ENCODE measurements at regions not wholly inside any gene's neighbourhood (a gene's known extent, or its start where the extent isn't known, plus 50 kb on each side); places are given as distances from the start of the nearest gene placed in this dataset.

DNA sequence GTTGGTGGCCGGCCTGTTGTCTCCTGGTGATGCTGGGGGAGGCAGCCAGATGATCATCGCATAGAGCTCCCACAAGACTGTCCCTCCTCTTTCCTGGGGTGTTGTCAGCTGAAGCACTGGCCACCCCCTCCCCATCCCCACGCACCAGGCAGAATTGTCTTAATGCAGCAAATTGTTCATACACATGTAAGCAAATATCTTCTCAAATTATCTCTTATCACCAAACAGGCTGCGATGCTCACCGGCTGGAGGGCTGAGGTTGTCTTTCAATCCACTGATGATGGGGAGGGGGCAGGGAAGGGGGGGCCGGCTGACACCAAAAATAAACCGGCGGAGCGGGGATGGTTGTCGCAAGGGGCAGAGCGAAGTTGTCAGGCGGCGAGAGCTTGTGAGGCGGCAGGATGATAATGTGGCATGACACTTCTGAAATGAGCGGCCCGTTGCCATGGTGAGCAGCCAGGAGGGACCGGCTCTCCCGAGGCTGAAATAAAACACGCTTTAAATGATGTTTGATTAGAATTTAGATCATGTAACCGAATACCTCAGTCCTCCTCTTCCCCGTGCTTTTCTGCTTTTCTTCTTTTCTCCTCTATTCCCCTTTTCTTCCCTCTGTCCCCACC lies 59.8 kb downstream of the MRM1 start:
- DNase-seq (ENCODE audit: low read depth): no peak

- no peak for DNase-seq (ENCODE audit: low read depth)
These were observed 60.3 kb downstream of the MRM1 start for GRCh38 chr17:36661688-36662087.

- DNase-seq (ENCODE audit: low read depth): no peak
These were observed 64.0 kb downstream of the MRM1 start for GRCh38 chr17:36665417-36665816.

GRCh38 chr17:36667922-36668321 lies 66.5 kb downstream of the MRM1 start:
- no peak for DNase-seq (ENCODE audit: low read depth)

- DNase-seq (ENCODE audit: low read depth): no peak
These were observed 67.4 kb downstream of the MRM1 start for GRCh38 chr17:36668824-36669223.

- no peak for DNase-seq (ENCODE audit: low read depth)
These were observed 69.8 kb downstream of the MRM1 start for GRCh38 chr17:36671144-36671543.

GRCh38 chr17:36672403-36672918 lies 71.1 kb downstream of the MRM1 start:
- DNase-seq (ENCODE audit: low read depth): no peak

DNA sequence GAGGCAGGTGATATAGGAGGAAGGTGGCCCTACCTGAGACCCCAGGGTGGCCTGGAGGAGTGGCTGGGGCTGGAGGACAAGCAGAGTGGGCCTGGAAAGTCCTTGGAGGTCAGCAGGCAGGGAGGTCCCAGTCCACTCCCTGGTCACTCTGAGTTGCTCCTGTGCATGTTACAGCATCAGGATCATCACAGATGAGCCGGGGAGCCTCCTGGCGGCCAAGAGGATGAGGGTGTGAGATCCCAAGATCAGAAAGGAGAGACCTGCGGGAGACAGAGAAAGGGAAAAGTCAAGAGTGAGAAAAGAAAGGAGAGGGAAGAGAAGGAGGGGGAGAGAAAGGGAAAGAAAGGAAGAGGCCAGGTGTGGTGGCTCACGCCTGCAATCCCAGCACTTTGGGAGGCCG lies 71.7 kb downstream of the MRM1 start:
- DNase-seq (ENCODE audit: low read depth): no peak

GRCh38 chr17:36673637-36674277 lies 72.4 kb downstream of the MRM1 start:
- no peak for DNase-seq (ENCODE audit: low read depth)

GRCh38 chr17:36674278-36674650 lies 72.9 kb downstream of the MRM1 start:
- DNase-seq (ENCODE audit: low read depth): no peak

- no peak for DNase-seq (ENCODE audit: low read depth)
These were observed 73.9 kb downstream of the MRM1 start for GRCh38 chr17:36675250-36675649.

DNA sequence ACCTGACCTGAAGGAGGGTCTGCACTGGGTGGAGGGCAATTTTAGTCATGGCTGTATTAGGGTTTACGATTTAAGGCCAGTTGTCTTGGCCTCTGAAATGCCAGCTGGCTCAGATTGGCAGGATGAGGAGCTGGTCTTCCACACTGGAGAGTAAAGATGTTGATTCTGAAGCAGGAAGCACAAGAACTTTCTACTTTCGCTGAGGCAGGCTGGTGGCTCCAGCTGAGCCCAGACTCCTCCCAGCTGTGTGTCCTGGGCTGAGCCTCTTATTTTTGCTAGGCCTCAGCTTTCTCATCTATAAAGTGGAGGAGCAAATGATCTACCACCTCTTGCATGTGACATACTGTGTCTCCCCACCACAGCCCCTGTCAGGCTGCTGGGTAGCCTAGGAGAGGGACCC lies 74.4 kb downstream of the MRM1 start:
- DNase-seq (ENCODE audit: low read depth): no peak

DNA sequence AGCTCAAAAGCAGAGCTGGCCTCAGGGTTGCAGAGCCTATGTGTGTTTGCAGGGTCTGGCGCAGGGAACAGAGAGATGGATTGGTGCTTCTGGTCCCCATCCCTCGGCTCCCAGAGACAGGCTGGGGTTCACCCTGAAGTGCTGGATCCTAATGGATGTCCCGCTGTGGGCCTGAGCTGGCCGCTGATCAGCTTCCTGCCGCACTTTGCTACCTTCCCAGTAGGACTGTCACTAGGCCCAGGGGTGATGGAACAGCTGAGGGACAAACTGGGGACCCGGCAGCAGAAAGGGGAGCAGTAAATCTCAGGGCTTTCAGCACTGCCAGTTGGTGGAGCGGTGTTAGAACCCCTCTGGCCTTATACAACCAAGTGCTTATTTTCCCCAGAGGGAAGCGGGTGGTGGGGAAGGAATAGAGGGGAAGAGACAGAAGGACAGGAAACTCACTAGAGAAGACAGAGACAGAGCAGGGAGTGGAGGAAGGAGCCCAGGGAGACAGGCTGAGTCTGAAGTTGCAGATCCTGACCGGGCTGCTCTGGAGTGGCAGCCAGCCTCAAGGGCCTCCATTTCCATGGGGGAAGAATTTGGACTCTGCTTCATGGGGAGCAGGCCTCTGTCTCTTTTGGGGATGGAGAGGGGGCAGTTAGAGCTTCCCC lies 78.6 kb downstream of the MRM1 start:
- DNase-seq (ENCODE audit: low read depth): no peak

DNA sequence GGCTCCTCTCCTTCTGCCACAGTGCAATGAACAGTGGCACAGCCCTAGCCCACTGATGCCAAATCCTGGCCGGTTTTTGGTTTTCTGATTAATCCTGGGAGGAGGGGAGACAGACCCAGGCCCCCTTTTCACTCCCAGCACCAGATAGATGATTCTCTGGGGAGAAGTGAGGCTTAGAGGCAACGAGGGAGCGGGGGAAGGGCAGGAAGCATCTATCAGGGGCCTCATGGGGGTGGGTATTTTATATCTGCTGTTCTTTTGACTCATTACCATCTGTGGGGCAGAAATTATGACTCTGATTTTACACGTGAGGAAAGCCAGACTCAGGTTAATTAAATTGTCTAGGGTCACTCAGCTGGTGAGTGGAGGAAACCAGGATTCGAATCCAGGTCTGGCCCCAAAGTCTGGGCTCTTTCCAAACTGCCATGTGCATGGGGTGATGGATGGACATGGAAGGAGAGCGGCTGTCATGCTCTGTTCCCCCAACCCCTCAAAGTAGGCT lies 79.4 kb downstream of the MRM1 start:
- no peak for DNase-seq (ENCODE audit: low read depth)

- DNase-seq (ENCODE audit: low read depth): no peak
These were observed 81.4 kb downstream of the MRM1 start for GRCh38 chr17:36682773-36683172.

DNA sequence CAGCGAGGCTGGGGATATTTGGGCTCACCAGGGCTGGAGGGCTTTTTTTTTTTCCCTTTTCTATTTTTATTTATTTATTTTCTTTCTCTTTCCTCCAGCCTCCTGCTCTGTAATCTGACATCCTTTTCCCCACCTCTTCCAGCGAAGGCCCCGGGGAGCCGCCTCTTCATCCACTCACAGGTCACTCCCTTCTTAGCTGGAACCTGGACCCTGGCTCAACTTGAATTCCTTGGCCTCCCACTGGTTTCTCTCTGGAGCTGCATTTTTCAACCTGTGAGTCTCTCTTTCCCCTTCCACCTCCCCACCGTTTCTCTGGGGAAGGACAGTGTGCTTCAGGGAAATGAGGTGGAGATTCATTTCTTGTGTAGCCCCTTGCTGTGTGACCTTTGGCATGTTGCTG lies 82.0 kb downstream of the MRM1 start:
- DNase-seq (ENCODE audit: low read depth): no peak

- DNase-seq (ENCODE audit: low read depth): no peak
These were observed 82.8 kb downstream of the MRM1 start for GRCh38 chr17:36684134-36684533.

DNA sequence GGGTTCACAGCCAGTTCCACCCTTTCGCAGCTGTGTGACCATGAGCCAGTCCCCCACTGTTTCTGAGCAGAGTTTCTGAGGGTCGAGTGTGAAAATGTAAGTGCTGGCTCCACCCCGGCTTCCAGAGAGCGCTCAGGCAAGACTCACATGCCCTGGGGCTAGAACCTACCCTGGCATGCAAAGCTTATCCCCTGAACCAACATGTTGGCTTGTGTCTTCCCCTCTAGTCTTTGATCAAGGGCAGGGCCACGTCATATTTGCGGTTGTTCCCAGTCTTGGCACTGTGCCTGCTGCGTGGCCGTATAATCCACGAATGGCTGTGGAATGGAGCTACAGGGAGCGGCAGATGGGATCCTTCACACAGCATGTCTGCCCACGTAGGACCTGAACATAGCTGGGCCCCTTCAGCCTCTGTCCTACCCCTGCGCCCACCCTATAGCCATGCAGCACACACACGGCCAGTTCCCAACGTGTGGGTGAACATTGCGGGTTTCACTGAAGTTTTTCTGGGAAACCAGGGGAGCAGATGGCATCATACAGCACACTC lies 84.8 kb downstream of the MRM1 start:
- DNase-seq (ENCODE audit: low read depth): no peak

DNA sequence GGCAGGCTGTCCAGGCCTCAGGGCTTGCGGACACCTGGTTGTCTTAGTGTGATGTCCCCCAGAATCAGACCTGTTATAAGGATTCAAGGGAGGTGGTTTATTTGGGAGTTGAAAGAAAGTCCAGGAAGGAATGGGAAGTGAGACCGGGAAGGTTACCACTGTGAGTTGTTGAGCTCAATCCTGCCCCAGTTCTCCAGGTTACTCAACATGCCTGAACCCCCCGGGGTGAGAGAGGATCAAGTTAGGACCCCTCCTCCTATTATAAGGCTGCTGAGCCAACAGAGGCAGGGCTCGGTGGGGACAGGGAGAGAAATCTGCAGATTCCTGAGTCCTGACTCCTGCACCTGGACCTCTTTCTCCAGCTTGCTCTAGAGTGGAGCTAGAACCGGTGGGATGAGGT lies 86.4 kb downstream of the MRM1 start:
- no peak for DNase-seq (ENCODE audit: low read depth)

DNA sequence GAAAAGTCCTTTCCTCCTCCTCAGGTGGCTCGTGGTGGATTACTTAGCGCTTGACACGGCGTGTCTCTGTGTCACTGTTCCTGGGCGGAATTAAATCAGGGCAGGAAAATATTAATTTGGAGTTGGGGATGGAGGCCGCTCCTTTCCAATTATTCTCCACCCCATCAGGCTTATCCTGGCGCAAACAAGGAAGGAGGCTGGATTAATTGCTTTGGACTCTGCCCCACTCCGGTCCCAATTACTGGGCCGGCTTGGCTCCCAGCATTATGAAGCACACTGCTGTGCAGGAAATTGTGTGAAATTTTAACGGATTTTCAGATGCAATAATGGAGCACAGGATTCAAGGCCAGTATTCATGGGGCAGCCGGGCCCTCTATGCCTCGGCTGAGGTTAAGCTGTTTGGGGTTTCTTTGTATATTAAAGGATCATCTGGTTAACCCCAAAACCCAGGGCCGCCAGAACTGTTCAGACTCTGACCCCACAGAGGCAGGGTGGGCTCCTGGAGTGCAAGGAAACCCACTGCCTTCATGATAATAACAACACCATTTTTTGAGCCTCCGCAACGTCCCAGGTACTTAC lies 87.8 kb downstream of the MRM1 start:
- no peak for DNase-seq (ENCODE audit: low read depth)

DNA sequence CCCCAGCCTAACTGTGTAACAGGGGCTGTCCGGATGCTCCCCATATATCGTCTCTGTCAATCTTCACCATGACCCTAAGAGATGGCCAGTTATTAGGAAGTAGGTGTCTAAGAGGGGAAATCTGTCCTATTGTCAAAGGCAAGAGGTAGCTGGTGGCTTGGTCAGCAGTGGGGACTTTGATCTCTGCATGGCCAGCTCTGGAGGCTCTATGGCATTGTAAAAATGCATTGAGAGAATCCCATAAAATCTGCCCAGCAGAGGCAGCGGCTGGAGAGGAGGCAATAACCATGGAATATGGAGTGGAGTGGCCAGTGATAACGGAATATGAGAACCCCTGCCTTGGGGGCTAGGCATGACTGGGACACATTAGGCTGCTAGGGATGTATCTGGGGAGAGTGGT lies 88.8 kb downstream of the MRM1 start:
- no peak for DNase-seq (ENCODE audit: low read depth)

DNA sequence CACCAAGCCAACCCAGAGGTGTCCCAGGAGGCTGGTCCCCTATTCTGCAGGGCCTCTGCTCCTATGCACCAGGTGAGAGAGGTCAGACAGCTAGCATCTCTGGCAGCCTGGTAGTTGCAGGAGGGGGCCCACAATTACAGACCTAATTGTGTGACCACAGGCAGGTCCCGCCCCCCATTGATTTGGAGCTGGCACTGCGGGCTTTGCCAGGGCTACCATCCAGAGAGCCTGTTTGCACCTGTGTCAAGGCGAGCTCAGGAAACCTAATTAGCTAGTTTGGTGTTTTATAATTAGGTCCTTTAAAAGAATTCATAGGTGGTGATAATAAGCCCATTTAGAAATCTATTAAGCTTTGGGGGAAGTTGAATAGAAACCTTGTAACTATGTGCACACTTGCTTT lies 90.2 kb downstream of the MRM1 start:
- no peak for DNase-seq (ENCODE audit: low read depth)

DNA sequence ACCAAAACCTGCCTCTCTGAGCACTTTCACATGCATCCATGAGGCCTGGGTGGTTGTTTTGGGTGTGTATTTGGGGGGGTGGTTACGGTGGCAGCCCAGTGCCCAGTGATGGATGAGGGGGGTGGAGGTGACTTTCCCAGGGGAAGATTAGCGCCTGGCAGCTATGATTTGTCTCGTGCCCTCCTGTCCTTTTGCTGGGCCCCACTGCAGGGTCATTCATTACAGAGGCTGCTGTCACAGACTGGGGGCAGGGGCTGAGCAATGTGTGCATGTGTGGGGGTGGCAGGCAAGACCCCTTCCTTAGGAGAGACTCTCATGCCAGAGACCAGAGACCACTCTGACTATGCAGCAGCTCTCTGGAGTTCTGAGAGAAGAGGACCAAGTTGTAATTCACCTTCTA lies 93.7 kb downstream of the MRM1 start:
- no peak for DNase-seq (ENCODE audit: low read depth)
